ENCODE measurements at regions not wholly inside any gene's neighbourhood (a gene's known extent, or its start where the extent isn't known, plus 50 kb on each side); places are given as distances from the start of the nearest gene placed in this dataset.

GRCh38 chr5:88613051-88613450, 269.9 kb downstream of the MEF2C start:
- no peak for DNase-seq

GRCh38 chr5:88610586-88610985, 272.4 kb downstream of the MEF2C start:
- DNase-seq, result no peak

- no peak for DNase-seq
Measured at GRCh38 chr5:88607492-88607891, 275.5 kb downstream of the MEF2C start.

- DNase-seq, result no peak
Measured at GRCh38 chr5:88606626-88607025, 276.4 kb downstream of the MEF2C start.

GRCh38 chr5:88606173-88606572, 276.8 kb downstream of the MEF2C start:
- DNase-seq, result no peak

GRCh38 chr5:88602584-88602983, 280.4 kb downstream of the MEF2C start:
- DNase-seq, result no peak

- DNase-seq, result no peak
Measured at GRCh38 chr5:88594441-88594840, 288.5 kb downstream of the MEF2C start.

GRCh38 chr5:88588609-88589008, 294.4 kb downstream of the MEF2C start:
- DNase-seq, result no peak

GRCh38 chr5:88583471-88583870, 299.5 kb downstream of the MEF2C start:
- no peak for DNase-seq

- DNase-seq, result no peak
Measured at GRCh38 chr5:88558366-88558765, 289.7 kb upstream of the TMEM161B start.

- DNase-seq, result no peak
Measured at GRCh38 chr5:88557881-88558280, 289.2 kb upstream of the TMEM161B start.

GRCh38 chr5:88557131-88557530, 288.5 kb upstream of the TMEM161B start:
- DNase-seq, result no peak

GRCh38 chr5:88556406-88556805, 287.8 kb upstream of the TMEM161B start:
- no peak for DNase-seq

- no peak for DNase-seq
Measured at GRCh38 chr5:88555674-88556073, 287.0 kb upstream of the TMEM161B start.

GRCh38 chr5:88553986-88554385, 285.3 kb upstream of the TMEM161B start:
- DNase-seq, result no peak

- DNase-seq, result no peak
Measured at GRCh38 chr5:88553136-88553875, 284.7 kb upstream of the TMEM161B start.

- no peak for DNase-seq
Measured at GRCh38 chr5:88552426-88552825, 283.8 kb upstream of the TMEM161B start.

GRCh38 chr5:88551724-88552345, 283.2 kb upstream of the TMEM161B start:
- DNase-seq, result no peak

GRCh38 chr5:88550736-88551135, 282.1 kb upstream of the TMEM161B start:
- no peak for DNase-seq

- DNase-seq, result no peak
Measured at GRCh38 chr5:88548136-88548805, 279.6 kb upstream of the TMEM161B start.

GRCh38 chr5:88545338-88545737, 276.7 kb upstream of the TMEM161B start:
- no peak for DNase-seq

- DNase-seq, result no peak
Measured at GRCh38 chr5:88544671-88545070, 276.0 kb upstream of the TMEM161B start.

GRCh38 chr5:88544136-88544645, 275.5 kb upstream of the TMEM161B start:
- no peak for DNase-seq

GRCh38 chr5:88542786-88543185, 274.1 kb upstream of the TMEM161B start:
- DNase-seq, result no peak
